ENCODE measurements at regions not wholly inside any gene's neighbourhood (a gene's known extent, or its start where the extent isn't known, plus 50 kb on each side); places are given as distances from the start of the nearest gene placed in this dataset.

DNA sequence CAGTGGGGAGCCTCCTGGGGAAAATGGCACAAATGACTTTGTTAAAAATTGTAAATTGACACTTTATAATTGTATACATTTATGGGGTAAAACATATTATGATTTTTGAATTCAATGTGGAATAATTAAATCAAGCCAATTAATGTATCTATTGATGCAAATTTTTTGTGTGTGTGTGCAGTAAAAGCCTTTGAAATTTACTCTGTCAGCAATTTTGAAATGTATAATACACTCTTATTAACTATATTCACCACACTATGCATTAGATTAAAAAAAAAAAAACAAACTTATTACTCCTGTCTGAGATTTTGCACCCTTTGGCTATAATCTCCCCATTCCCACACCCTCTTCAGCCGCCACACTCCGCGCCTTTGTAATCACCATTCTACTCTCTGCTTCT, 119.2 kb downstream of the S1PR1 start:
- TF ChIP-seq, protein P1, sequence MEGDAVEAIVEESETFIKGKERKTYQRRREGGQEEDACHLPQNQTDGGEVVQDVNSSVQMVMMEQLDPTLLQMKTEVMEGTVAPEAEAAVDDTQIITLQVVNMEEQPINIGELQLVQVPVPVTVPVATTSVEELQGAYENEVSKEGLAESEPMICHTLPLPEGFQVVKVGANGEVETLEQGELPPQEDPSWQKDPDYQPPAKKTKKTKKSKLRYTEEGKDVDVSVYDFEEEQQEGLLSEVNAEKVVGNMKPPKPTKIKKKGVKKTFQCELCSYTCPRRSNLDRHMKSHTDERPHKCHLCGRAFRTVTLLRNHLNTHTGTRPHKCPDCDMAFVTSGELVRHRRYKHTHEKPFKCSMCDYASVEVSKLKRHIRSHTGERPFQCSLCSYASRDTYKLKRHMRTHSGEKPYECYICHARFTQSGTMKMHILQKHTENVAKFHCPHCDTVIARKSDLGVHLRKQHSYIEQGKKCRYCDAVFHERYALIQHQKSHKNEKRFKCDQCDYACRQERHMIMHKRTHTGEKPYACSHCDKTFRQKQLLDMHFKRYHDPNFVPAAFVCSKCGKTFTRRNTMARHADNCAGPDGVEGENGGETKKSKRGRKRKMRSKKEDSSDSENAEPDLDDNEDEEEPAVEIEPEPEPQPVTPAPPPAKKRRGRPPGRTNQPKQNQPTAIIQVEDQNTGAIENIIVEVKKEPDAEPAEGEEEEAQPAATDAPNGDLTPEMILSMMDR (IDR thresholded peaks at IDR 0.05; ENCODE audit: borderline replicate concordance): no peak
- Histone ChIP-seq H3K4me1 (no peaks in the 10 kb centered on the region), H3K9me3 (replicated peaks) (no peaks in the 10 kb centered on the region), H3K27me3 (ENCODE audit: low read depth) (peaks cover 25% of the 10 kb centered on the region), H3K4me3 (no peak overlapping the region), H3K27ac (replicated peaks) (no peak overlapping the region), H3K36me3 (no peaks in the 10 kb centered on the region)
- no peak for DNase-seq
- intact Hi-C loops (cut with micrococcal nuclease): no loop called here

DNA sequence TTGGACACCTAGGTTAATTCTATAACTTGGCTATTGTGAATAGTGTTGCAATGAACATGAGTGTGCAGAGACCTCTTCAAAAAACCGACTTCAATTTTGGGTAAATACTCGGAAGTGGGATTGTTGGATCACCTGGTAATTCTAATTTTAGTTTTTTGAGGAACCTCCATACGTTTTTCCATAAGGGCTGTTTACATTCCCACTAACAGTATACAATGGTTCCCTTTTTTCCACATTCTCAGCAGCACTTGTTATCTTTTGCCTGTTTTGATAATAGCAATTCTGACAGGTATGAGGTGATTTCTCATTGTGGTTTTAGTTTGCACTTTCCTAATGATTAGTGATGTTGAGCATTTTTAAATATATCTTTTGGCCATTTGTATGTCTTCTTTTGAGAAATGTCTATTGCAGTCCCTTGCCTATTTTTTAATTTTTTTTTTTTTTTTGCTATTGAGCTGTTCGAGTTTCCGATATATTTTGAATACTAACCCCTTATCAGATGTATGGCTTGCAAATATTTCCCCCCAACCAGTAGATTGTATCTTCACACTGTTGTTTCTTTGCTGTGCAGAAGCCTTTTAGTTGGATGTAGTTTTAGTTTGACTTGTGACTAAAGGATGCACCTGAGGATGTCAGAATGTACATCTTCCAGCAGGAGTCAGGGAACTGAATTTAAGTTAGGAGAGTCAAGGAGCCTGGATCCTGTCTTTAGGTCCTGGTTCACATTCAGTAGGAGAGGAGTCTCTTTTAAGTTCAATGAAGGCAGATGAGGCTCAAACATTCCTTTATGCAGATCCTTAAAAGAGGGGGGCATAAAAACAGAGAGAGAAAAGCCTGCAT, 120.0 kb downstream of the S1PR1 start:
- H3K36me3 ChIP-seq: no peaks in the 10 kb centered on the region
- H3K27ac ChIP-seq (replicated peaks): no peak overlapping the region
- no peaks in the 10 kb centered on the region for H3K9me3 ChIP-seq (replicated peaks)
- TF ChIP-seq, protein P1 (IDR thresholded peaks at IDR 0.05; ENCODE audit: borderline replicate concordance): no peak
- intact Hi-C loops (cut with micrococcal nuclease): no loop called here
- peaks cover 25% of the 10 kb centered on the region for H3K27me3 ChIP-seq (ENCODE audit: low read depth)
- H3K4me3 ChIP-seq: no peak overlapping the region
- no peaks in the 10 kb centered on the region for H3K4me1 ChIP-seq
- DNase-seq: no peak

DNA sequence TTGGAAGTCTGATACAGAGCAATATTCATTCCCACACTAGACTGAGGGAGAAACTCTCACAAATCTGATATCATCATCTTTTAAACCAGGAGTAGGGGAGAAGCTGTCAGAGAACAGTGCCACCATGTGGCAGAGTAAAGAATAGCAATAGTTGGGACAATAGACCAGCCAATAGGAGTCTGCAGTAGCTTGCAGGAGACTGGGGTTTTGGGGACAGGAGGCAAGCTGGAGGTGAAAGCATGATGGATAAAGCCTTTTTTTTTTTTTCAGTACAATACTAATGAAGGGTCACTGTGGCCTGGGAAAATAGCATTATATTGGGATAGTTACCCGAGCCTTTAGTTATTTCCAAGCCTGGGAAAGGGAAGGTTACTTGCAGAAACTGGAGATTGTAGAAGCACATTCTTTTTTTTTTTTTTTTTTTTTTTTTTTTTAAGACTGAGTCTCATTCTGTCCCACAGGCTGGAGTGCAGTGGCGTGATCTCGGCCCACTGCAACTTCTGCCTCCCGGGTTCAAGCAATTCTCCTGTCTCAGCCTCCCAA, 120.7 kb downstream of the S1PR1 start:
- no peak overlapping the region for H3K4me3 ChIP-seq
- peaks cover 25% of the 10 kb centered on the region for H3K27me3 ChIP-seq (ENCODE audit: low read depth)
- H3K27ac ChIP-seq (replicated peaks): no peak overlapping the region
- no peaks in the 10 kb centered on the region for H3K9me3 ChIP-seq (replicated peaks)
- H3K36me3 ChIP-seq: no peaks in the 10 kb centered on the region
- intact Hi-C loops (cut with micrococcal nuclease): no loop called here
- H3K4me1 ChIP-seq: no peaks in the 10 kb centered on the region
- no peak for DNase-seq
- TF ChIP-seq, protein P1 (IDR thresholded peaks at IDR 0.05; ENCODE audit: borderline replicate concordance): peak; percentile 91

DNA sequence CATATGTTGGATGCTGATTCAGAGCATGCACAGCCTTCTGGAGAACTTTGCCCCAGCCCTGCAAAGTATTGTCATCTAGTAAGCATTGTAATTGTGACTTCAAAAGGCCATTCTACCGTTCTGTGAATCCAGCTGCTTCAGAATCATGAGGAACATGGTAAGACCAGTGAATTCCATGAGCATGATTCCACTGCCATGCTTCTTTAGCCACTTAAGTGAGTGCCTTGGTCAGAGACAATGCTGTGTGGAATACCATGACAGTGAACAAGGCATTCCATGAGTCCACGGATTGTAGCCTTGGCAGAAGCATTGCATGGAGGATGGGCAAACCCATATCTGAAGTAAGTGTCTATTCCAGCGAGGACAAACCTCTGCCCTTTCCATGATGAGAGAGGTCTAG, 123.7 kb downstream of the S1PR1 start:
- Histone ChIP-seq H3K9me3 (replicated peaks) (no peaks in the 10 kb centered on the region), H3K27me3 (ENCODE audit: low read depth) (peaks cover 14% of the 10 kb centered on the region)
- intact Hi-C loops (cut with micrococcal nuclease): no loop called here

DNA sequence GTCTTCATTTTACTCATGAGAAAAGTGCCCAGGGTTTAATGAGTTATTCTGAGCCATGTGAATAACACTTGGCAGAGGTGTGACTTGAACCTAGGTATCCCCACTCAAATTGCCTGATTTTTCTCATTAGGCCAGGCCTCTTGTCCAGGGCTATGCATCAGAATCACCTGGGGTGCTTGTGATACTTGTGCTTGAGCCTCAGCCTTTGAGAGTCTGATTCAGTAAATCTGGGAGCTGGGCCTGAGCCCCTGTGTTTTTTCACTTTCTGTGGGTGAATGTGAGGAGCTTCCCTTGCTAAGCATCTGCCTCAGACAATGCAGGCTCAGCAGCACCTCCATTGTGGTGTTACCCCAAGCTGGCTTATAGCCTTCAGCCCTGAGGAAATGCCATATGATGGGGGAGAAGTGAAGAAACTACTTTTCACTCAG, 127.1 kb downstream of the S1PR1 start:
- intact Hi-C loops (cut with micrococcal nuclease): no loop called here
- TF ChIP-seq, protein P1 (IDR thresholded peaks at IDR 0.05; ENCODE audit: borderline replicate concordance): no peak
- H3K36me3 ChIP-seq: no peaks in the 10 kb centered on the region
- H3K9me3 ChIP-seq (replicated peaks): no peaks in the 10 kb centered on the region
- H3K4me1 ChIP-seq: peaks cover 5% of the 10 kb centered on the region
- peaks cover 8% of the 10 kb centered on the region for H3K27me3 ChIP-seq (ENCODE audit: low read depth)
- no peak for DNase-seq
- no peak overlapping the region for H3K4me3 ChIP-seq
- no peak overlapping the region for H3K27ac ChIP-seq (replicated peaks)

More for the DNA sequence above, 123.7 kb downstream of the S1PR1 start:
- H3K27ac ChIP-seq (replicated peaks): no peak overlapping the region
- no peaks in the 10 kb centered on the region for H3K4me1 ChIP-seq
- H3K4me3 ChIP-seq: no peak overlapping the region
- no peak for DNase-seq
- no peaks in the 10 kb centered on the region for H3K36me3 ChIP-seq
- TF ChIP-seq, protein P1 (IDR thresholded peaks at IDR 0.05; ENCODE audit: borderline replicate concordance): no peak
